GM12878 (cell line): ENCODE measurements at regions not wholly inside any gene's neighbourhood (a gene's known extent, or its start where the extent isn't known, plus 50 kb on each side); places are given as distances from the start of the nearest gene placed in this dataset.

Source experiments
- ATAC-seq: fragments of 200-7000 bp; cut with Tn5 transposase; 3 replicates; pipeline ENCODE4 v1.9.1; 2020; ENCODE audit warnings: mild to moderate bottlenecking, moderate library complexity
- BruUV-seq: library from RNA; stranded (reverse); fragments of 400-500 nt; replicated peaks from 2 replicates; lab custom pipeline; 2021; lab: Mats Ljungman, UMichigan
- CTCF ChIA-PET: fragments of 300-600 bp; sonication (Branson Sonifier 250); formaldehyde crosslinking; extraction: SDS; loops from one replicate; lab custom pipeline; 2021; ENCODE audit warnings: inconsistent platforms; lab: Yijun Ruan, JAX
- POLR2A ChIA-PET: fragments of 350-600 bp; formaldehyde crosslinking; extraction: SDS; loops from one replicate; lab custom pipeline; 2021; ENCODE audit warnings: inconsistent platforms; lab: Charles Lee
- RAD21 ChIA-PET: fragments of 300-600 bp; sonication (Branson Sonifier 250); formaldehyde crosslinking; loops from one replicate; lab custom pipeline; 2023; ENCODE audit warnings: antibody characterized with exemption; ENCODE audit not compliant: unreplicated experiment; lab: Charles Lee
- SMC1A ChIA-PET: fragments of 300-600 bp; sonication (Branson Sonifier 250); formaldehyde crosslinking; loops from one replicate; lab custom pipeline; 2023; ENCODE audit not compliant: unreplicated experiment, uncharacterized antibody; lab: Charles Lee
- DNase-seq: peaks from one replicate; pipeline ENCODE4 v3.0.0-alpha.2; 2011; ENCODE audit warnings: low read depth, low spot score
- FAIRE-seq: peaks from 3 replicates; lab custom pipeline; 2011; peaks lifted over from hg19 to GRCh38; lab: Jason Lieb, UNC
- H2AFZ ChIP-seq: 2 replicates; pipeline ENCODE4 v1.6.0; 2011; ENCODE audit warnings: low read depth, low read length, control low read depth; ENCODE audit not compliant: control insufficient read depth
- H3K27ac ChIP-seq: 2 replicates; pipeline ENCODE4 v1.5.1; 2011; ENCODE audit warnings: control low read depth; ENCODE audit not compliant: control insufficient read depth, insufficient read depth
- H3K27me3 ChIP-seq, 2 experiments: replicated peaks in 1 of 2; 2 replicates each; pipeline versions ENCODE4 v1.6.0 to v1.6.1; 2011; ENCODE audit warnings: low read length in 1 of 2; ENCODE audit not compliant: control insufficient read depth in 2 of 2, insufficient read depth in 2 of 2
- H3K36me3 ChIP-seq, 2 experiments: 2 replicates each; pipeline ENCODE4 v1.5.1; 2011; ENCODE audit warnings: low read length in 1 of 2; ENCODE audit not compliant: control insufficient read depth in 2 of 2, insufficient read depth in 2 of 2
- H3K4me1 ChIP-seq: 2 replicates; pipeline ENCODE4 v1.6.1; 2011; ENCODE audit warnings: mild to moderate bottlenecking, low read length, moderate library complexity, mixed read lengths; ENCODE audit not compliant: control insufficient read depth, insufficient read depth
- H3K4me2 ChIP-seq: 2 replicates; pipeline ENCODE4 v1.6.0; 2011; ENCODE audit warnings: control low read depth; ENCODE audit not compliant: control insufficient read depth, insufficient read depth
- H3K4me3 ChIP-seq: fragments of 200-600 bp; sonication (generic); 2 replicates; pipeline ENCODE4 v1.5.1; 2016
- H3K79me2 ChIP-seq: 2 replicates; pipeline ENCODE4 v1.6.0; 2011; ENCODE audit warnings: low read length; ENCODE audit not compliant: control insufficient read depth, insufficient read depth
- H3K9ac ChIP-seq: 2 replicates; pipeline ENCODE4 v1.8.0; 2011; ENCODE audit warnings: low read length, control low read depth, mixed read lengths; ENCODE audit not compliant: control insufficient read depth, insufficient read depth
- H3K9me3 ChIP-seq: replicated peaks from 3 replicates; pipeline ENCODE4 v1.5.1; 2011; ENCODE audit warnings: mild to moderate bottlenecking, low read length; ENCODE audit not compliant: control insufficient read depth, insufficient read depth
- H4K20me1 ChIP-seq: 2 replicates; pipeline ENCODE4 v1.6.0; 2011; ENCODE audit not compliant: control insufficient read depth, insufficient read depth
- BACH1 ChIP-seq: fragments of 450-650 bp; IDR thresholded peaks from 2 replicates; pipeline ENCODE4 v1.6.1; 2017; ENCODE audit warnings: mild to moderate bottlenecking, borderline replicate concordance
- CREB1 ChIP-seq: IDR thresholded peaks from 2 replicates; pipeline ENCODE4 v1.6.1; 2012; ENCODE audit warnings: low read depth, mild to moderate bottlenecking, inconsistent platforms
- E4F1 ChIP-seq: fragments of 450-650 bp; IDR thresholded peaks from 2 replicates; pipeline ENCODE4 v1.6.1; 2018; ENCODE audit warnings: borderline replicate concordance, mild to moderate bottlenecking; ENCODE audit not compliant: partially characterized antibody
- FOS ChIP-seq: IDR thresholded peaks from 3 replicates; pipeline ENCODE4 v1.6.1; 2011; ENCODE audit warnings: borderline replicate concordance; ENCODE audit not compliant: insufficient read length; ENCODE audit errors: extremely low read depth
- FOXM1 ChIP-seq: IDR thresholded peaks from 2 replicates; pipeline ENCODE4 v1.6.1; 2012; ENCODE audit warnings: low read depth, mild to moderate bottlenecking, inconsistent platforms, low read length, moderate library complexity
- KLF5 ChIP-seq: fragments of 450-650 bp; IDR thresholded peaks from 2 replicates; pipeline ENCODE4 v1.6.1; 2014; ENCODE audit warnings: mild to moderate bottlenecking; ENCODE audit not compliant: partially characterized antibody
- NFIC ChIP-seq: IDR thresholded peaks from 2 replicates; pipeline ENCODE4 v1.6.1; 2012; ENCODE audit warnings: low read depth, mild to moderate bottlenecking, inconsistent platforms, low read length, moderate library complexity
- NFYB ChIP-seq: IDR thresholded peaks from 2 replicates; pipeline ENCODE4 v1.6.1; 2011; ENCODE audit warnings: low read depth, mild to moderate bottlenecking, low read length, improper control_type of control experiment, moderate library complexity; ENCODE audit not compliant: insufficient read depth
- POU2F2 ChIP-seq: IDR thresholded peaks from 3 replicates; pipeline ENCODE4 v1.6.1; 2011; ENCODE audit warnings: low read depth, mild to moderate bottlenecking, low read length, borderline replicate concordance
- RAD21 ChIP-seq: IDR thresholded peaks from 2 replicates; pipeline ENCODE4 v1.6.1; 2011; ENCODE audit warnings: mild to moderate bottlenecking, low read depth, low read length, moderate library complexity; ENCODE audit not compliant: insufficient read depth
- TAF1 ChIP-seq: IDR thresholded peaks from 2 replicates; pipeline ENCODE4 v1.6.1; 2011; ENCODE audit warnings: mild to moderate bottlenecking, low read depth, low read length, borderline replicate concordance
- ZNF207 ChIP-seq: fragments of 450-650 bp; IDR thresholded peaks from 2 replicates; pipeline ENCODE4 v1.6.1; 2014; ENCODE audit warnings: antibody characterized with exemption, mild to moderate bottlenecking, borderline replicate concordance
- ZNF622 ChIP-seq: fragments of 450-650 bp; IDR thresholded peaks from 2 replicates; pipeline ENCODE4 v1.6.1; 2017; ENCODE audit warnings: mild to moderate bottlenecking, inconsistent platforms
- WGBS: methylation state at CpG from one replicate; pipeline ENCODE4 v1.1.6; 2016; ENCODE audit warnings: low lambda C conversion rate; ENCODE audit not compliant: insufficient replicate concordance, insufficient coverage; ENCODE audit errors: missing lambda C conversion rate; 5-methylcytosine and 5-hydroxymethylcytosine counted together
- in situ Hi-C: fragments of 300-500 bp; cut with MboI; formaldehyde crosslinking; loops from 9 replicates; pipeline ENCODE4 v1.14.3; 2018; ENCODE audit warnings: mixed read lengths
- intact Hi-C: fragments of 100-400 bp; cut with micrococcal nuclease; formaldehyde crosslinking; loops from one replicate; pipeline ENCODE4 v1.14.2; 2022; ENCODE audit not compliant: unreplicated experiment
- TF ChIP-seq, protein P1 (sequence below): IDR thresholded peaks from 2 replicates; pipeline ENCODE4 v1.6.1; 2012; ENCODE audit warnings: mild to moderate bottlenecking, low read depth, low read length
- TF ChIP-seq, protein P2 (sequence below): fragments of 150-350 bp; IDR thresholded peaks from 2 replicates; pipeline ENCODE4 v1.6.1; 2016; ENCODE audit warnings: low read depth, low read length

DNA sequence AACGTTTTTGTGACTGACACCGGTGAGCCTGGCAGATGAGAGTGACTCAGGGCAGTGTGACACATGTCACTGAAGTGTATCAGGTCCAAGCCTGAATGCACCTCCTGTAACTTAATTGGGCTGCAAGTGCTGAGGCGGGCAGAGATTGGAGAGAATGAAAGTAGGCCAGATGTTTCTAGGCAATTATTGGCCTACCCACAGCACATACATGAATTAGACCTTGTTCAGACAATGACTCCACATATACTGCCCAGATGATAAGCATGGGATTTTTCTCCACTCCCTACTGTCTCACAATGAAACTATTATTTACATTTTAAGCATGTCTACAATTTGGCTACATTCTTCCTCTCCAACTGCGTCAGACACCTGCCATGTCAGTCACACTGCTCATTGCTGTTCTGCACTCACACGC, 187.3 kb upstream of the ZNF385D start (continued):
- TF ChIP-seq, protein P1, sequence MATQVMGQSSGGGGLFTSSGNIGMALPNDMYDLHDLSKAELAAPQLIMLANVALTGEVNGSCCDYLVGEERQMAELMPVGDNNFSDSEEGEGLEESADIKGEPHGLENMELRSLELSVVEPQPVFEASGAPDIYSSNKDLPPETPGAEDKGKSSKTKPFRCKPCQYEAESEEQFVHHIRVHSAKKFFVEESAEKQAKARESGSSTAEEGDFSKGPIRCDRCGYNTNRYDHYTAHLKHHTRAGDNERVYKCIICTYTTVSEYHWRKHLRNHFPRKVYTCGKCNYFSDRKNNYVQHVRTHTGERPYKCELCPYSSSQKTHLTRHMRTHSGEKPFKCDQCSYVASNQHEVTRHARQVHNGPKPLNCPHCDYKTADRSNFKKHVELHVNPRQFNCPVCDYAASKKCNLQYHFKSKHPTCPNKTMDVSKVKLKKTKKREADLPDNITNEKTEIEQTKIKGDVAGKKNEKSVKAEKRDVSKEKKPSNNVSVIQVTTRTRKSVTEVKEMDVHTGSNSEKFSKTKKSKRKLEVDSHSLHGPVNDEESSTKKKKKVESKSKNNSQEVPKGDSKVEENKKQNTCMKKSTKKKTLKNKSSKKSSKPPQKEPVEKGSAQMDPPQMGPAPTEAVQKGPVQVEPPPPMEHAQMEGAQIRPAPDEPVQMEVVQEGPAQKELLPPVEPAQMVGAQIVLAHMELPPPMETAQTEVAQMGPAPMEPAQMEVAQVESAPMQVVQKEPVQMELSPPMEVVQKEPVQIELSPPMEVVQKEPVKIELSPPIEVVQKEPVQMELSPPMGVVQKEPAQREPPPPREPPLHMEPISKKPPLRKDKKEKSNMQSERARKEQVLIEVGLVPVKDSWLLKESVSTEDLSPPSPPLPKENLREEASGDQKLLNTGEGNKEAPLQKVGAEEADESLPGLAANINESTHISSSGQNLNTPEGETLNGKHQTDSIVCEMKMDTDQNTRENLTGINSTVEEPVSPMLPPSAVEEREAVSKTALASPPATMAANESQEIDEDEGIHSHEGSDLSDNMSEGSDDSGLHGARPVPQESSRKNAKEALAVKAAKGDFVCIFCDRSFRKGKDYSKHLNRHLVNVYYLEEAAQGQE, result no peak
- no peak for TF ChIP-seq ZNF207
- TF ChIP-seq, all 136 proteins: peak for 0

DNA sequence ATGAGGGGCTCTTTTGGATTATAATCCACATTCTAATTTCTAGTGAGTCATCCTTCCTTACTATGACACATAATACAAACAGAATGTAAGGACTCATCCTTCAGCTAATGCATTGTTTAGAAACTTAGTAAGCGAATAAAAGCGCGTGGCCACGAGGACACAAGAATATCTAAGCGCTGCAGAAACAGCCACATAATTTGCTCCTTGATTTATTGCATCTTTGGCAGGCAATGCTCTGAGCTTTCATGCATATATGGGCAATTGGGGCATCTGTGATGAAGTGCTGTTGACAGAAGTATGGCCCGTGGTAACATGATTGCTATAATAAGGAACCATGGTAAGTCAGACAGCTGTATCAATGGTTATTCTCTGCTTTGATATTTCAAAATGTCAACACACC, 191.3 kb upstream of the ZNF385D start:
- Histone ChIP-seq H3K27ac (no peak overlapping the region), H3K9me3 (no peaks in the 10 kb centered on the region), H3K4me2 (no peak overlapping the region), H4K20me1 (no peaks in the 10 kb centered on the region), H2AFZ (no peak overlapping the region), H3K4me1 (no peaks in the 10 kb centered on the region), H3K27me3 (no peaks in the 10 kb centered on the region), H3K79me2 (no peaks in the 10 kb centered on the region), H3K4me3 (no peak overlapping the region), H3K9ac (no peak overlapping the region), H3K36me3 (no peaks in the 10 kb centered on the region)
- BruUV-seq, result no TSS peak
- SMC1A ChIA-PET, result interaction anchor here (0.7 to 1.1 kb wide), 2 partner anchors 23 to 787 kb away, joined by 3 read pairs; no protein-coding TSS in a partner anchor
- ATAC-seq, result no peak
- no peak for DNase-seq
- CTCF ChIA-PET, result no interaction called here
- in situ Hi-C loops, result no loop called here
- POLR2A ChIA-PET, result no interaction called here
- TF ChIP-seq FOS (no peak), RAD21 (no peak), TAF1 (no peak), CREB1 (no peak), BACH1 (no peak), NFYB (no peak), KLF5 (no peak), ZNF622 (no peak), POU2F2 (no peak), NFIC (no peak), FOXM1 (no peak), E4F1 (no peak)
- TF ChIP-seq, protein P2, sequence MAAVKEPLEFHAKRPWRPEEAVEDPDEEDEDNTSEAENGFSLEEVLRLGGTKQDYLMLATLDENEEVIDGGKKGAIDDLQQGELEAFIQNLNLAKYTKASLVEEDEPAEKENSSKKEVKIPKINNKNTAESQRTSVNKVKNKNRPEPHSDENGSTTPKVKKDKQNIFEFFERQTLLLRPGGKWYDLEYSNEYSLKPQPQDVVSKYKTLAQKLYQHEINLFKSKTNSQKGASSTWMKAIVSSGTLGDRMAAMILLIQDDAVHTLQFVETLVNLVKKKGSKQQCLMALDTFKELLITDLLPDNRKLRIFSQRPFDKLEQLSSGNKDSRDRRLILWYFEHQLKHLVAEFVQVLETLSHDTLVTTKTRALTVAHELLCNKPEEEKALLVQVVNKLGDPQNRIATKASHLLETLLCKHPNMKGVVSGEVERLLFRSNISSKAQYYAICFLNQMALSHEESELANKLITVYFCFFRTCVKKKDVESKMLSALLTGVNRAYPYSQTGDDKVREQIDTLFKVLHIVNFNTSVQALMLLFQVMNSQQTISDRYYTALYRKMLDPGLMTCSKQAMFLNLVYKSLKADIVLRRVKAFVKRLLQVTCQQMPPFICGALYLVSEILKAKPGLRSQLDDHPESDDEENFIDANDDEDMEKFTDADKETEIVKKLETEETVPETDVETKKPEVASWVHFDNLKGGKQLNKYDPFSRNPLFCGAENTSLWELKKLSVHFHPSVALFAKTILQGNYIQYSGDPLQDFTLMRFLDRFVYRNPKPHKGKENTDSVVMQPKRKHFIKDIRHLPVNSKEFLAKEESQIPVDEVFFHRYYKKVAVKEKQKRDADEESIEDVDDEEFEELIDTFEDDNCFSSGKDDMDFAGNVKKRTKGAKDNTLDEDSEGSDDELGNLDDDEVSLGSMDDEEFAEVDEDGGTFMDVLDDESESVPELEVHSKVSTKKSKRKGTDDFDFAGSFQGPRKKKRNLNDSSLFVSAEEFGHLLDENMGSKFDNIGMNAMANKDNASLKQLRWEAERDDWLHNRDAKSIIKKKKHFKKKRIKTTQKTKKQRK, result no peak
- RAD21 ChIA-PET, result no interaction called here
- no peak for FAIRE-seq
- WGBS, result 53% methylated on average over 6 of the region's 6 CpGs
- intact Hi-C loops, result no loop called here
